ENCODE measurements at regions not wholly inside any gene's neighbourhood (a gene's known extent, or its start where the extent isn't known, plus 50 kb on each side); places are given as distances from the start of the nearest gene placed in this dataset.

- TF ChIP-seq CTCF (conservative IDR thresholded peaks at IDR 0.05) (no peak), EZH2 (IDR thresholded peaks at IDR 0.05; ENCODE audit: low read depth) (no peak)
Measured at GRCh38 chr6:141726248-141726647, 406.5 kb upstream of the GJE1 start.

All from PC-9 (cell line).